ENCODE measurements at regions not wholly inside any gene's neighbourhood (a gene's known extent, or its start where the extent isn't known, plus 50 kb on each side); places are given as distances from the start of the nearest gene placed in this dataset.
"Not testable (repeated sequence)": the region's sequence is repeated elsewhere in the genome, so short reads cannot be mapped to it uniquely, and the experiment has no call there.

- ChIA-PET POLR2A (no interaction called here), CTCF (no interaction called here)
- Mint-ChIP-seq H3K4me1 (ENCODE audit: low read depth) (no peaks in the 10 kb centered on the region), H3K27me3 (peaks cover 2% of the 10 kb centered on the region), H3K4me3 (no peak overlapping the region), H3K9me3 (no peaks in the 10 kb centered on the region), H3K27ac (no peak overlapping the region), H3K36me3 (no peaks in the 10 kb centered on the region)
- DNase-seq, result no peak
- intact Hi-C loops (cut with micrococcal nuclease), result no loop called here
Observed at GRCh38 chr3:153978006-153978405, 143.2 kb upstream of the ARHGEF26 start.

- CTCF ChIA-PET, result no interaction called here
- Mint-ChIP-seq H3K36me3 (no peaks in the 10 kb centered on the region), H3K4me3 (no peak overlapping the region), H3K4me1 (ENCODE audit: low read depth) (no peaks in the 10 kb centered on the region), H3K9me3 (no peaks in the 10 kb centered on the region), H3K27ac (no peak overlapping the region), H3K27me3 (peaks cover 2% of the 10 kb centered on the region)
- no peak for DNase-seq
- POLR2A ChIA-PET, result no interaction called here
- intact Hi-C loops (cut with micrococcal nuclease), result no loop called here
Observed at GRCh38 chr3:153979418-153980251, 141.6 kb upstream of the ARHGEF26 start.

- H3K9me3 Mint-ChIP-seq, result no peaks in the 10 kb centered on the region
- intact Hi-C loops (cut with micrococcal nuclease), result no loop called here
- peaks cover 2% of the 10 kb centered on the region for H3K27me3 Mint-ChIP-seq
- H3K36me3 Mint-ChIP-seq, result no peaks in the 10 kb centered on the region
- POLR2A ChIA-PET, result no interaction called here
- H3K4me3 Mint-ChIP-seq, result no peak overlapping the region
- CTCF ChIA-PET, result no interaction called here
- no peak overlapping the region for H3K27ac Mint-ChIP-seq
- DNase-seq, result no peak
- no peaks in the 10 kb centered on the region for H3K4me1 Mint-ChIP-seq (ENCODE audit: low read depth)
Observed at GRCh38 chr3:153980252-153980590, 141.0 kb upstream of the ARHGEF26 start.

GRCh38 chr3:153997364-153997763 lies 123.8 kb upstream of the ARHGEF26 start:
- H3K27ac Mint-ChIP-seq; H3K9me3 Mint-ChIP-seq; H3K4me3 Mint-ChIP-seq; H3K4me1 Mint-ChIP-seq (ENCODE audit: low read depth); H3K36me3 Mint-ChIP-seq; intact Hi-C loops (cut with micrococcal nuclease); DNase-seq; POLR2A ChIA-PET; H3K27me3 Mint-ChIP-seq: not testable (repeated sequence)
- CTCF ChIA-PET, result interaction anchor here (1.7 kb wide), 1 partner anchor 256 kb away, joined by 6 read pairs; no protein-coding TSS in a partner anchor

- Mint-ChIP-seq H3K9me3 (no peaks in the 10 kb centered on the region), H3K4me1 (ENCODE audit: low read depth) (no peaks in the 10 kb centered on the region), H3K4me3 (no peak overlapping the region), H3K27ac (no peak overlapping the region), H3K27me3 (no peaks in the 10 kb centered on the region), H3K36me3 (no peaks in the 10 kb centered on the region)
- DNase-seq, result no peak
- ChIA-PET POLR2A (no interaction called here), CTCF (no interaction called here)
- intact Hi-C loops (cut with micrococcal nuclease), result no loop called here
Observed at GRCh38 chr3:154003649-154004048, 117.5 kb upstream of the ARHGEF26 start.

- Mint-ChIP-seq H3K9me3 (no peaks in the 10 kb centered on the region), H3K27me3 (no peaks in the 10 kb centered on the region), H3K27ac (no peak overlapping the region), H3K4me3 (no peak overlapping the region), H3K36me3 (no peaks in the 10 kb centered on the region), H3K4me1 (ENCODE audit: low read depth) (no peaks in the 10 kb centered on the region)
- no peak for DNase-seq
- intact Hi-C loops (cut with micrococcal nuclease), result no loop called here
- ChIA-PET POLR2A (no interaction called here), CTCF (no interaction called here)
Observed at GRCh38 chr3:154011036-154011435, 110.2 kb upstream of the ARHGEF26 start.

- no peaks in the 10 kb centered on the region for H3K36me3 Mint-ChIP-seq
- ChIA-PET CTCF (no interaction called here), POLR2A (no interaction called here)
- H3K27ac Mint-ChIP-seq, result no peak overlapping the region
- intact Hi-C loops (cut with micrococcal nuclease), result no loop called here
- no peak overlapping the region for H3K4me3 Mint-ChIP-seq
- H3K4me1 Mint-ChIP-seq (ENCODE audit: low read depth), result no peaks in the 10 kb centered on the region
- H3K27me3 Mint-ChIP-seq, result no peaks in the 10 kb centered on the region
- no peak for DNase-seq
- H3K9me3 Mint-ChIP-seq, result no peaks in the 10 kb centered on the region
Observed at GRCh38 chr3:154013736-154014135, 107.5 kb upstream of the ARHGEF26 start.

GRCh38 chr3:154015307-154015706 lies 105.9 kb upstream of the ARHGEF26 start:
- no peak for DNase-seq
- CTCF ChIA-PET, result no interaction called here
- no peaks in the 10 kb centered on the region for H3K4me1 Mint-ChIP-seq (ENCODE audit: low read depth)
- POLR2A ChIA-PET, result no interaction called here
- no peak overlapping the region for H3K4me3 Mint-ChIP-seq
- no peaks in the 10 kb centered on the region for H3K27me3 Mint-ChIP-seq
- H3K9me3 Mint-ChIP-seq, result no peaks in the 10 kb centered on the region
- intact Hi-C loops (cut with micrococcal nuclease), result loop anchor here (5.0 kb wide), 2 partner anchors 973 to 988 kb away; no protein-coding TSS in a partner anchor
- no peaks in the 10 kb centered on the region for H3K36me3 Mint-ChIP-seq
- no peak overlapping the region for H3K27ac Mint-ChIP-seq

GRCh38 chr3:154018100-154018696 lies 103.0 kb upstream of the ARHGEF26 start:
- peak; percentile 41 for DNase-seq
- Mint-ChIP-seq H3K36me3 (no peaks in the 10 kb centered on the region), H3K27ac (no peak overlapping the region), H3K27me3 (no peaks in the 10 kb centered on the region), H3K4me3 (no peak overlapping the region), H3K9me3 (no peaks in the 10 kb centered on the region), H3K4me1 (ENCODE audit: low read depth) (no peaks in the 10 kb centered on the region)
- CTCF ChIA-PET, result interaction anchor here (0.6 to 1.7 kb wide), 8 partner anchors 8 to 992 kb away, joined by 3 to 8 read pairs (median 3); no protein-coding TSS in a partner anchor
- intact Hi-C loops (cut with micrococcal nuclease), result loop anchor here (5.0 kb wide), 2 partner anchors 976 to 991 kb away; no protein-coding TSS in a partner anchor
- POLR2A ChIA-PET, result interaction anchor here (0.7 kb wide), 1 partner anchor 975 kb away, joined by 3 read pairs; no protein-coding TSS in a partner anchor

GRCh38 chr3:154022606-154023005 lies 98.6 kb upstream of the ARHGEF26 start:
- Mint-ChIP-seq H3K9me3 (no peaks in the 10 kb centered on the region), H3K27ac (no peak overlapping the region), H3K4me1 (ENCODE audit: low read depth) (no peaks in the 10 kb centered on the region), H3K4me3 (no peak overlapping the region), H3K36me3 (no peaks in the 10 kb centered on the region), H3K27me3 (peaks cover 1% of the 10 kb centered on the region)
- POLR2A ChIA-PET, result no interaction called here
- CTCF ChIA-PET, result interaction anchor here (1.4 kb wide), 1 partner anchor 231 kb away, joined by 3 read pairs; no protein-coding TSS in a partner anchor
- DNase-seq, result no peak
- intact Hi-C loops (cut with micrococcal nuclease), result no loop called here

GRCh38 chr3:154023148-154023547 lies 98.0 kb upstream of the ARHGEF26 start:
- no peak overlapping the region for H3K27ac Mint-ChIP-seq
- intact Hi-C loops (cut with micrococcal nuclease), result no loop called here
- no peaks in the 10 kb centered on the region for H3K36me3 Mint-ChIP-seq
- ChIA-PET CTCF (interaction anchor here (1.4 kb wide), 1 partner anchor 230 kb away, joined by 3 read pairs; no protein-coding TSS in a partner anchor), POLR2A (no interaction called here)
- DNase-seq, result no peak
- no peaks in the 10 kb centered on the region for H3K9me3 Mint-ChIP-seq
- H3K4me3 Mint-ChIP-seq, result no peak overlapping the region
- H3K4me1 Mint-ChIP-seq (ENCODE audit: low read depth), result no peaks in the 10 kb centered on the region
- peaks cover 1% of the 10 kb centered on the region for H3K27me3 Mint-ChIP-seq

GRCh38 chr3:154025007-154025406 lies 96.2 kb upstream of the ARHGEF26 start:
- Mint-ChIP-seq H3K4me3 (no peak overlapping the region), H3K27me3 (peaks cover 1% of the 10 kb centered on the region), H3K4me1 (ENCODE audit: low read depth) (no peaks in the 10 kb centered on the region), H3K27ac (no peak overlapping the region), H3K9me3 (no peaks in the 10 kb centered on the region), H3K36me3 (no peaks in the 10 kb centered on the region)
- POLR2A ChIA-PET, result no interaction called here
- CTCF ChIA-PET, result interaction anchor here (1.0 to 1.2 kb wide), 2 partner anchors 99 to 227 kb away, joined by 3 read pairs; no protein-coding TSS in a partner anchor
- intact Hi-C loops (cut with micrococcal nuclease), result no loop called here
- no peak for DNase-seq

- ChIA-PET CTCF (no interaction called here), POLR2A (no interaction called here)
- no peak for DNase-seq
- Mint-ChIP-seq H3K9me3 (no peaks in the 10 kb centered on the region), H3K4me3 (no peak overlapping the region), H3K27me3 (no peaks in the 10 kb centered on the region), H3K27ac (no peak overlapping the region), H3K4me1 (ENCODE audit: low read depth) (no peaks in the 10 kb centered on the region), H3K36me3 (no peaks in the 10 kb centered on the region)
- intact Hi-C loops (cut with micrococcal nuclease), result no loop called here
Observed at GRCh38 chr3:154029926-154030325, 91.3 kb upstream of the ARHGEF26 start.

Measured in activated CD4-positive, alpha-beta memory T cell treated with anti-CD3 and anti-CD28 coated beads for 36 hours (primary cell).